ENCODE measurements at regions not wholly inside any gene's neighbourhood (a gene's known extent, or its start where the extent isn't known, plus 50 kb on each side); places are given as distances from the start of the nearest gene placed in this dataset.

DNA sequence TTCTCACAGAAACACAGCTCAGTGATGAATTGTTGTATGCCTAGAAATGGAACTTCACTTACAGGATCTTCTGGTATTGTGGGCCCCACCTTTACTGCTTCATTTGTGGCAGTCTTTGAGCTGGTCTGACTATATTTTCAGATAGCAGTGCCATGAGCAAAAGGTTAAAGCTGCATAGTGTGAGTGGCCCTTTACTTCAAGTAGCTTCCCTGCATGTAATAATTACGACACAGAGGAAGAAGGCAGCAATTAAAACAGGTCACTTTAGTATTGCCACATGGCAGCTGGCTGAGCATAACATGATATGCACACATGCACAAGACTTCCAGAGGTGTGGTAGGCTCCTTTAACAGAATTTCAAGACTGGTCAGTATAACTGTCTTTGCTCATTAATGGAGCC lies 426.3 kb upstream of the ZEB2 start:
- TF ChIP-seq CREB1 (CRISPR knock-in tag; IDR thresholded peaks at IDR 0.05; ENCODE audit: low read depth): no peak
- TF ChIP-seq, protein P1, sequence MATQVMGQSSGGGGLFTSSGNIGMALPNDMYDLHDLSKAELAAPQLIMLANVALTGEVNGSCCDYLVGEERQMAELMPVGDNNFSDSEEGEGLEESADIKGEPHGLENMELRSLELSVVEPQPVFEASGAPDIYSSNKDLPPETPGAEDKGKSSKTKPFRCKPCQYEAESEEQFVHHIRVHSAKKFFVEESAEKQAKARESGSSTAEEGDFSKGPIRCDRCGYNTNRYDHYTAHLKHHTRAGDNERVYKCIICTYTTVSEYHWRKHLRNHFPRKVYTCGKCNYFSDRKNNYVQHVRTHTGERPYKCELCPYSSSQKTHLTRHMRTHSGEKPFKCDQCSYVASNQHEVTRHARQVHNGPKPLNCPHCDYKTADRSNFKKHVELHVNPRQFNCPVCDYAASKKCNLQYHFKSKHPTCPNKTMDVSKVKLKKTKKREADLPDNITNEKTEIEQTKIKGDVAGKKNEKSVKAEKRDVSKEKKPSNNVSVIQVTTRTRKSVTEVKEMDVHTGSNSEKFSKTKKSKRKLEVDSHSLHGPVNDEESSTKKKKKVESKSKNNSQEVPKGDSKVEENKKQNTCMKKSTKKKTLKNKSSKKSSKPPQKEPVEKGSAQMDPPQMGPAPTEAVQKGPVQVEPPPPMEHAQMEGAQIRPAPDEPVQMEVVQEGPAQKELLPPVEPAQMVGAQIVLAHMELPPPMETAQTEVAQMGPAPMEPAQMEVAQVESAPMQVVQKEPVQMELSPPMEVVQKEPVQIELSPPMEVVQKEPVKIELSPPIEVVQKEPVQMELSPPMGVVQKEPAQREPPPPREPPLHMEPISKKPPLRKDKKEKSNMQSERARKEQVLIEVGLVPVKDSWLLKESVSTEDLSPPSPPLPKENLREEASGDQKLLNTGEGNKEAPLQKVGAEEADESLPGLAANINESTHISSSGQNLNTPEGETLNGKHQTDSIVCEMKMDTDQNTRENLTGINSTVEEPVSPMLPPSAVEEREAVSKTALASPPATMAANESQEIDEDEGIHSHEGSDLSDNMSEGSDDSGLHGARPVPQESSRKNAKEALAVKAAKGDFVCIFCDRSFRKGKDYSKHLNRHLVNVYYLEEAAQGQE (IDR thresholded peaks at IDR 0.05; ENCODE audit: unreplicated experiment): no peak
- TF ChIP-seq ETS1 (IDR thresholded peaks at IDR 0.05): no peak
- TF ChIP-seq, protein P2, sequence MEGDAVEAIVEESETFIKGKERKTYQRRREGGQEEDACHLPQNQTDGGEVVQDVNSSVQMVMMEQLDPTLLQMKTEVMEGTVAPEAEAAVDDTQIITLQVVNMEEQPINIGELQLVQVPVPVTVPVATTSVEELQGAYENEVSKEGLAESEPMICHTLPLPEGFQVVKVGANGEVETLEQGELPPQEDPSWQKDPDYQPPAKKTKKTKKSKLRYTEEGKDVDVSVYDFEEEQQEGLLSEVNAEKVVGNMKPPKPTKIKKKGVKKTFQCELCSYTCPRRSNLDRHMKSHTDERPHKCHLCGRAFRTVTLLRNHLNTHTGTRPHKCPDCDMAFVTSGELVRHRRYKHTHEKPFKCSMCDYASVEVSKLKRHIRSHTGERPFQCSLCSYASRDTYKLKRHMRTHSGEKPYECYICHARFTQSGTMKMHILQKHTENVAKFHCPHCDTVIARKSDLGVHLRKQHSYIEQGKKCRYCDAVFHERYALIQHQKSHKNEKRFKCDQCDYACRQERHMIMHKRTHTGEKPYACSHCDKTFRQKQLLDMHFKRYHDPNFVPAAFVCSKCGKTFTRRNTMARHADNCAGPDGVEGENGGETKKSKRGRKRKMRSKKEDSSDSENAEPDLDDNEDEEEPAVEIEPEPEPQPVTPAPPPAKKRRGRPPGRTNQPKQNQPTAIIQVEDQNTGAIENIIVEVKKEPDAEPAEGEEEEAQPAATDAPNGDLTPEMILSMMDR (conservative IDR thresholded peaks at IDR 0.05; ENCODE audit: low read depth in 2 of 2): no peak
- no peak for TF ChIP-seq POLR2AphosphoS5 (IDR thresholded peaks at IDR 0.05; ENCODE audit: low read depth)
- TF ChIP-seq EZH2phosphoT487 (IDR thresholded peaks at IDR 0.05; ENCODE audit: unreplicated experiment): no peak
- no peak for TF ChIP-seq EZH2 (IDR thresholded peaks at IDR 0.05; ENCODE audit: low read depth, unreplicated experiment)

All from GM23338 (cell line).